PFSK-1 (cell line): ENCODE measurements at regions not wholly inside any gene's neighbourhood (a gene's known extent, or its start where the extent isn't known, plus 50 kb on each side); places are given as distances from the start of the nearest gene placed in this dataset.

Experiments used
- FOXP2 ChIP-seq: optimal IDR thresholded peaks from 2 replicates; pipeline ENCODE3; 2011; ENCODE audit warnings: borderline replicate concordance, control low read depth, inconsistent platforms; ENCODE audit not compliant: insufficient read depth; ENCODE audit errors: extremely low read length, extremely low read depth
- POLR2AphosphoS5 ChIP-seq: IDR thresholded peaks from 2 replicates; pipeline ENCODE4 v1.6.1; 2012; ENCODE audit warnings: low read depth, mild to moderate bottlenecking, control low read depth, low read length, moderate library complexity
- REST ChIP-seq, 2 experiments: IDR thresholded peaks; 2 replicates each; pipeline versions ENCODE4 v1.6.1 to v1.8.0; 2011 to 2012; ENCODE audit warnings: low read depth in 2 of 2, low read length in 2 of 2, control low read depth in 1 of 2, inconsistent platforms in 1 of 2, mild to moderate bottlenecking in 1 of 2, moderate library complexity in 1 of 2; ENCODE audit not compliant: insufficient read depth in 1 of 2
- SIN3A ChIP-seq: IDR thresholded peaks from 2 replicates; pipeline ENCODE4 v1.6.1; 2012; ENCODE audit warnings: mild to moderate bottlenecking, low read length, moderate library complexity, borderline replicate concordance; ENCODE audit not compliant: insufficient read depth
- TAF1 ChIP-seq: IDR thresholded peaks from 2 replicates; pipeline ENCODE4 v1.6.1; 2012; ENCODE audit warnings: low read length, control low read depth, borderline replicate concordance; ENCODE audit not compliant: insufficient read depth

- TF ChIP-seq POLR2AphosphoS5 (no peak), SIN3A (no peak), TAF1 (no peak), FOXP2 (no peak), REST (IDR thresholded peaks at IDR 0.05; ENCODE audit: insufficient read depth in 1 of 2, low read depth in 2 of 2, low read length in 2 of 2) (no peak)
Measured at GRCh38 chr13:106276876-106277275, 258.6 kb downstream of the EFNB2 start.

- no peak for TF ChIP-seq FOXP2
- no peak for TF ChIP-seq SIN3A
- TF ChIP-seq TAF1 = no peak
- no peak for TF ChIP-seq REST (IDR thresholded peaks at IDR 0.05; ENCODE audit: insufficient read depth in 1 of 2, low read depth in 2 of 2, low read length in 2 of 2)
- TF ChIP-seq POLR2AphosphoS5 = no peak
Measured at GRCh38 chr13:106275446-106276032, 259.9 kb downstream of the EFNB2 start.

GRCh38 chr13:106274551-106275203, 260.8 kb downstream of the EFNB2 start:
- TF ChIP-seq FOXP2 (no peak), POLR2AphosphoS5 (no peak), TAF1 (no peak), SIN3A (no peak), REST (IDR thresholded peaks at IDR 0.05; ENCODE audit: insufficient read depth in 1 of 2, low read depth in 2 of 2, low read length in 2 of 2) (no peak)

GRCh38 chr13:106263801-106264200, 271.7 kb downstream of the EFNB2 start:
- no peak for TF ChIP-seq POLR2AphosphoS5
- TF ChIP-seq TAF1 = no peak
- no peak for TF ChIP-seq FOXP2
- no peak for TF ChIP-seq SIN3A
- no peak for TF ChIP-seq REST (IDR thresholded peaks at IDR 0.05; ENCODE audit: insufficient read depth in 1 of 2, low read depth in 2 of 2, low read length in 2 of 2)

- TF ChIP-seq FOXP2 = no peak
- no peak for TF ChIP-seq TAF1
- no peak for TF ChIP-seq POLR2AphosphoS5
- no peak for TF ChIP-seq SIN3A
- TF ChIP-seq REST (IDR thresholded peaks at IDR 0.05; ENCODE audit: insufficient read depth in 1 of 2, low read depth in 2 of 2, low read length in 2 of 2) = no peak
Measured at GRCh38 chr13:106262886-106263285, 272.6 kb downstream of the EFNB2 start.
